Hematopoietic multipotent progenitor cell treated with erythropoietin and hydrocortisone succinate and interleukin-3 and kit ligand, for 17 days (in vitro differentiated cells): ENCODE measurements at regions not wholly inside any gene's neighbourhood (a gene's known extent, or its start where the extent isn't known, plus 50 kb on each side); places are given as distances from the start of the nearest gene placed in this dataset.
A peak's percentile ranks its signal among the peaks of the same experiment; 100 is the strongest.
"Not testable (repeated sequence)": the region's sequence is repeated elsewhere in the genome, so short reads cannot be mapped to it uniquely, and the experiment has no call there.

ENCODE experiments used
- DNase-seq: peaks from one replicate; pipeline ENCODE4 v3.0.0-alpha.2; 2015; ENCODE audit warnings: low spot score

DNA sequence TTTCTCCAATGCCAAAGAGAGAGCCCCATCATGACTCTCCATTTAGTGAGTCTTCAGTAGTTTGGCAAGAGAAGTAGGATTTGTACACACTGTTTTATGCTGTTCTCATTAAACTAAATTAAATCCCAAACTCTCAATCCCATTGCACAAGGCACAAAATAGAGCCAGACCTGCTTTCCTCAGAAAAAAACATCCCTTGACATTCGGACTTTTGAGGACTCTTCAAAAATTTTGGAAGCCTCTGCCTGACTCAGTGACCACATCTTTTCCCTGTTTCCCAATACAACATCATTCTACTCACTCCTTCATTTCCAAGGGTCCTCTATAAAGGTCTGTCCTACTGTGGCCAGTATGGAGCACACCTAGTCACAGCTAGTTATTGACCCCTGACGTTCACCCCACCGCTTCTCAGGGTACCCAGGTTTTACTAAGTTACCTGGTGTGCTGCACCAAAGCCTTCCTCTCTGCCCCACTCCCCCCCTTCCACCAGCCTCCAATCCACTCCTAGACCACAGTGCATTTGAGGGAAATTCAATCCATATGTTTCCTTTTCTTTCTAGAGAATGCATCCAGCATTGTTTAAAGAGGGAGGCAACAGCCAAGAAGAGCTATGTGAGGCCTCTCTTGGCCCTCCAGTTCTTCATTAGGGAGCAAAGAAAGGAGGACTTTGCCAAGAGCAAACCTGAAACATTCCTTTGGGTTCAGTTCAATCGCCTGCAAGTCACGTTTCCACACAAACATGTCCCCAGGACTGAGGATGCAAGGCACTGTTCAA, 428.7 kb downstream of the PLPP3 start:
- DNase-seq = no peak

DNA sequence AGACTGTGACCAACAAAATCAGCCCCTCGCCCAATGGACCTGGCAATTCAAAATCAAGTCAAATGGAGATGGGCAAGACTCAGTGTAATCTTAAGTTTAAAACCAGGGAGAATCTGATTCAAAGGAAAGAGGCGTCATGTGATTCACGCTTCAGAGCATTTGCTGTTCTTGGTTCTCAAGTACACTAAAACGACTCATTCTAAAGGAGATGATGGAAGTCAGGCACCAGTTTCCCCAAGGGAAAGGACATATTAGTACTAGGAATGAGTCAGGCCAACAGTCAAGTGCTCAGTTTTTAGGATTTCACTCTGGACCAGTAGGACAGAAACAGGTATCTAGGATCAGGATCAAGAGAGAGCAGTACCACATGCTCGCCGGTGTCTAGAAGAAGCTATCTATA, 429.6 kb downstream of the PLPP3 start:
- DNase-seq = no peak

DNA sequence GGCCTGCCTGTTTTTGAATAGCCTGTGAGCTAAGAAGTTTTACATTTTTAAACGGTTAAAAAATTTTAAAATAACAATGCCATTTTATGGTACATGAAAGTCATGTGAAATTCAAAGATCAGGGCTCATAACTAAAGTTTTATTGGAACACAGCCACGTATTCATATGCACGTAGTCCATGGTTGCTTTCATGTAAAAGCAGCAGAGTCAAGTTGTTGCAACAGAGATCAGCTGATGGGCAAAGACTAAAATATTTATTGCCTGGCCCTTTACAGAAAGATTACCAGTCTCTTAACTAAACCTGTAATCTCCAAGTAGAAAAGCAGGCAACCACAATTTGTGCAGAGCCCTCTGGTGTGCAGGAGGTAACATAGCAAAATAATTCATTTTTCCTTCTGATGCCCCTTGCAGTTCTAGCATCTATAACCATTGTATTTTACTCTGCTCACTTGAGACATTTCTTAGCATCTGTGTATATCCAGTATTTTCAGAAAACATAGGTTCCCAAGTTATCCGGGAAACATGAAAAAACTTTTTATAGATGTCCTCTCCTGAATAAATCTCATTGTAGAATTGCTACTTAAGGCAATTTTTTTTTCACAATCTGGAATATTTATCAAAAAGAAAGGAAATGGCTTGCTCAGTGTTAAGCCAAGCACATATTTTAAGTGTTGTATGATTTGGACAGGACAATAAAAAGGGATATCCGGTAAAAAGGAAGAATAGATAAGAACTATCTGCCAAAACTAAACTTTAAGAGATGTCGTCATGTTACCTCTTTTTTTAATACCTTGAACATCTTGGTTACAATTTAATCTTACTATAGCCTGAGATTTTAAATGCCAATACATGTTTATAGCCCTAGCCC, 430.8 kb downstream of the PLPP3 start:
- no peak for DNase-seq

DNA sequence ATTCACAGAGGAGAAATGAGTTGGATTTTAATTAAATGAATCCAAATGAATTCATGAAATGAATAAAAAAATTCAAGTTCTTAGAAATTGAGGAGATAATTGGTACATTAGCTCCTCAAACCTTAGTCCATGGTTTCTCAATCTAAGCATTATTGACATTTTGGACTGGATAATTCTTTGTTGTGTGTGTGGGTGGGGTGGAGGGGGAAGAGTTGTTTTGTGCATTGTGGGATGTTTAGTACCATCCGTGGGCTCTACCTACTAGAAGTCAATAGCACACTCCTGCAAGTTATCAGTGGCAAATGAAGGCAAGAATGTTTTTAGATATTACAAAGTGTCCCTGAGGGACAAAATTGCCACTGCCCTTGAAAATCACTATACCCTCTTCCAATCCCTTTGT, 431.9 kb downstream of the PLPP3 start:
- DNase-seq = no peak

DNA sequence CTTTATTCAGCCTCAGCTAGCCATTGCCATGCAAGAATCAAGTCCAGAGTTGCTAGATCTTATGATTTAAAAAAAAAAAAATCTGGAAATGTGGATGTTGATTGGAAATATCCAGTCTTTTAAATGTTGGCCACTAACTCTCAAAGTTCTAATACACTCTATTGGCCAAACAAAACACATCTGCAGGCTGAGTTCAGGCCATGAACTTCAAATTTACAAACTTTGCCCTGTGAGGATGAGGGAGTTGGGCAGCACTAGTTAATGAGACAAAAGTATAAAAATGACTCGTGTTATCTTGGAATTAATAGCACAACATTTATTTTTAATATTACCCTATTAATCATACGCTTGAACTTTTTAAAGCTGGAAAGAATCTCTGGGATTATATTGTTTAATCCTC, 432.3 kb downstream of the PLPP3 start:
- DNase-seq = no peak

DNA sequence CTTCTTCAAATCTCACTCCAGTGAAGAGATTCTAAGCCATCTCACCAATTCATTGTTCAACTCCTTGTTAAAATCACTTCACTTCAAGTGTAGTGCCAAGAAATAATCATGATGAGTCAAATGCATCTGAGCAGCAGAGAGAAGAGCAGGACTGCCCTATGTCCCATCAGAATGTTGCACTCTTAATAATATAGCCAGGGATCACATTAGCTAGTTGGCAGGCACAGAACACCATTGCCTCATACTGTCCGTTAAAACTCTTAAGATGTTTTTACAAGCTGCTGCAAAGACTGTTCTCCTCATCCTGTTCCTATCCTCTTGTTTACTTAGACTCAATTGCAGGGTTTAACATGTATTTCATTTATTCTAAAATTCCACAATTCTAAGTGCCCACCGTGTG, 432.9 kb downstream of the PLPP3 start:
- no peak for DNase-seq

DNA sequence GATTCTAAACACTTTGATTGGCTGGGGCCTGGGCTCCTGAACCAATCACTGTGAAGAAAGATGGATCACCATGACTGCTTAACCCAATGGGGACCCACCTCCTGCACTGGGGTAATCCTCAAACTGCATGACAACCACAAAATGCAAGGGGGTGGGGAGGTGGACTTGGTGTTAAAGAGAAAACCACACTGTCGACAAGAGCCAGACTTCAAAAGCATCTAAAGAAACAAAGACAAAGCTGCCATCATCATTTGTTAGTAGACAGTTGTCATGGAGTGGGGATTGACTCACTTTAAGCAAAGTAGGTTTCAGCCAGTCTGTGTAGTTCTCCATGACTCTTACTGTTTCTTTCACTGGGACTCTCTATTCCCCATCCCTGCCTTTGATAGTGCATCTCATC, 433.8 kb downstream of the PLPP3 start:
- no peak for DNase-seq

DNA sequence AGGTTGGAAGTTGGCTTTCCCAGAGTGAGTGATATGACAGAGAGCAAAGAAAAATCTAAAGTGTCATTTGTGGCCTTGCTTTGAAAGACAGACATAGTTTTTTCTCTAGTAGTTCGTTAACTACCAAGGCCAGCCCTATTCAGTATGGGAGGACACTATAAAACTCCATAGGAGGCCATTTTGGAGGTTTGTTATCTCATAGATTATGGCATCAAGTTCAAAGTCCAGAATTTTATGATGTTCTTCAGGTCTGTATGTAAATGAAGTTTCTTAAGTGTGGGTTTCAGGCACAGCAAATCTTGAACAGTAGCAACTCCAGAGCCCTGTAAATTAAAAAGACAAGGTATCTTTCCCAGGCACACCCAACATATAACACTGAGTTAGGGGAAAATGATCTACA, 437.1 kb downstream of the PLPP3 start:
- no peak for DNase-seq

DNA sequence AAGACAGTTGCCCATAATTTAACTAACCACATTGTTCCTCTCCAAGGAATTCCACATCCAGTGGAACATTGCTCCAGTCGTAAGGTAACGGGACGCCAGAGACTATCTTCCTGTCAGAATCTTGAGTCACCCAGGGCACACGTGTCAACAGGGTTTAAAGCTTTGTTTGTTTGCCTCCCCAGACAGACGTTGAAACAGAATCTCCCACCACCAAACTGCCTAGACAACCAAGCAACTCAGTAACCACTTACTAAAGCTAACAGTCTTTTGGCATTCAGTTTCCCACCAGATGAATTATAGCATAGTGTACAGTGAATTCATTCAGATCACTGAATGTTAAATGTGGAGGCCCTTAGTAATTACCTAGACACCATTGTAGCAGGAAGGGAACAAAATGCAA, 439.5 kb downstream of the PLPP3 start:
- DNase-seq = no peak

DNA sequence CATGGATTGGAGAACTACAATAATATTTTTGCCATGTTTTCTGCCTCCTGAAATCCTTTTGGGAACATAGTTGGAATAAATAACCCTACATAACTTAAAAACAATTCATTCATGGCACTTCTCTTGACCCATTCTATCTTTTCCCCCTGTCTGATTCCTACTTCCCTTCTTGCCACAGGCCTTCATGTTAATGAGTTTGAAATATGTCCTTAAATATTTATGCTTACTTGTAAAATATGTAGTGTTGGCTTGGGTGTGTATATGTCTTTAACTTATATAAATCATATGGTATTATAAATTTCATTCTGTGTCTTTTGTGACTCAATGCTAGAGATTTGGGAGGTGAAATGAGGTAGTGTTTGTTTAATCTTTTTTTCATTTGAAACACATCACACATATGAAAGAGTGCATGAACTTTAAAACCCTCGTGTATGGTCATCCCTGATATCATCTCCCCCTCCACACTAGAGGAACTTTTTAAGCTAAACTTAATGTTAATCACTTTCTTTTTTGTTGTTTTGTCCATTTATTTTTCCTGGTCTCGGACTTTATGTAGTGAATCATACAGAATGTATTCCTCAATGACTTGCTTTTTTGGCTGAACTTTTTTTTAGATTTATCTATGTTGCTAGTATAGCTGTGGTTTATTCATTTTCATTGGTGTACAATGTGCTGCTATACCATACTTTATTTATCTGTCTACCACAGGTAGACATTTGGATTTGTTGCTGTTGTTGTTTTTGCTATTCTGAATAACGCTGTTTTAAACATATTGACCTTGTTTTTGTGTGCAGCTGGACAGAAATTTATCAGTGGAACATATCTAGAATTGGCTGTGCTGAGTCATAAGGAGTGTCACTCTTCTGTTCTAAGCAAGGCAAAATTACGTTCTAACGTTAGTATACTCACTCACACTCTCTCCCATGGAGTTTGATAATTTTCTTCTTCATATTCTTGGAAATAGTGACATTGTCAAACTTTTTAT, 441.6 kb downstream of the PLPP3 start:
- no peak for DNase-seq

DNA sequence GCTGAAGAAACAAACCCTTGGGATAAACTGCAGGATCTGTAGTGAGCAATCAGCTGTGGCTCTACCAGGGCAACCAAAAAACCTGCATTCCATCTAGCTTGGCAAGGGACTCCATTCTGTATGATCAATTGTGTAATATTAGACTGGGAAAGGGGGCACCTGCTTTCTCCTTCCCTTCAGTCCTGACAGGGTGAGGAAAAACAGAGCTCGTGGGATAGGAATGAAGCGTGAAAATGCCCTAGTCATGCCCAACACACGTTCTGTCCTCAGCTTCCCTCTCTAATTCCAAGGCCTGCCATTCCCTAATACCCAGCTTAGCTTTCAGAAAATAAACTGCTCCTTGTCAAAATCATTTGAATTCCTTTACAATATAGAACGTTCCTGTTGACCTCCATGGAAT, 442.3 kb downstream of the PLPP3 start:
- no peak for DNase-seq

DNA sequence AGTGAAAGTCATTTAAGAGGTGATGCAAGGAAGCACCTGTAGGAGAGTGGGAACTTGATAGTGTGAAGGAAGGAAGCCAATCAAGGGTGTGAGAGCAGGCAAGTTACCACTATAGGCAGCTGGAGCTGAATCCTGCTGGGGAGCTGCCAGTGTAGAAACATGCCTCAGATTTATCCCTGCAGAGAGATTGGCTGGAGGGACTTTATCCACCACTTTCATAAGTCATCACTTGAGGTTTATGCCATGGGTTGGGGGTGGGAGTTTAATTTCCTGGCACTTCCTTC, 443.6 kb downstream of the PLPP3 start:
- no peak for DNase-seq

DNA sequence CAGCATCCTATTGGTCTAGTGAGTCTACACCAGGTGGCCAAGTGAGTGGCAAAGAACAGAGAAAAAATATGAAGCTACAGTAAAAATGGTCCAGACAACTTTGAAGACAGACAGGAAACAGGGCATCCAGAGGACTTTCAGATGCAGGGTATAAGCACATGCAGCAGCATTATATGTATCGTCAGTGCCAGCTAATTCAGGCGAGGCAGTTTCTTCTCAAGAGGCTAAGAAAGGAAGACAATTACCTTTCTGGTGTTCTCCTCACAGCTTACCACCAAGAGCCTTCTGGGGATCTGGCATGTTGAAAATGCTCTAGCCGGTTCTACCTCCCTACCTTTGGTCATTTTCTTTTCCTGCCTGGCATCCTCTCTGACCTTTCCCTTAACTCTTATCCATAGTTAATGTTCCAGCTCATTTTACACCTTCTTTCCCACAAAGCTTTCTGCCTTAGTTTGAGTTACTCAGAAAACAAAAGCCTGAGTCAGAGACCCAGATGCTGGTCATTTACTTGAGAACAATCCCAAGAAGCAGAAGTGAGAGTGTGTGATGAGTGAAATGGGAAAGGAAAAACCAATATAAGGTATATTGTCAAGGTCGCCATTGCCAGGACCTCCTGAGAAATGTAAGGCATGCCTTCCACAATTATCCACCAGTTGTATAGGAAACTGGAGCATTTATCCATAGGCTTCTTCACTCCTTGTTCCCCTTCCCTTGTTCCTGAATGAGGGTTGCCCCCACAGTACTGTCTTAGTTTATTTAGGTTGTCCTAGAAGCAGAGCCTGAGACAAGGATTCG, 444.1 kb downstream of the PLPP3 start:
- DNase-seq = no peak

DNA sequence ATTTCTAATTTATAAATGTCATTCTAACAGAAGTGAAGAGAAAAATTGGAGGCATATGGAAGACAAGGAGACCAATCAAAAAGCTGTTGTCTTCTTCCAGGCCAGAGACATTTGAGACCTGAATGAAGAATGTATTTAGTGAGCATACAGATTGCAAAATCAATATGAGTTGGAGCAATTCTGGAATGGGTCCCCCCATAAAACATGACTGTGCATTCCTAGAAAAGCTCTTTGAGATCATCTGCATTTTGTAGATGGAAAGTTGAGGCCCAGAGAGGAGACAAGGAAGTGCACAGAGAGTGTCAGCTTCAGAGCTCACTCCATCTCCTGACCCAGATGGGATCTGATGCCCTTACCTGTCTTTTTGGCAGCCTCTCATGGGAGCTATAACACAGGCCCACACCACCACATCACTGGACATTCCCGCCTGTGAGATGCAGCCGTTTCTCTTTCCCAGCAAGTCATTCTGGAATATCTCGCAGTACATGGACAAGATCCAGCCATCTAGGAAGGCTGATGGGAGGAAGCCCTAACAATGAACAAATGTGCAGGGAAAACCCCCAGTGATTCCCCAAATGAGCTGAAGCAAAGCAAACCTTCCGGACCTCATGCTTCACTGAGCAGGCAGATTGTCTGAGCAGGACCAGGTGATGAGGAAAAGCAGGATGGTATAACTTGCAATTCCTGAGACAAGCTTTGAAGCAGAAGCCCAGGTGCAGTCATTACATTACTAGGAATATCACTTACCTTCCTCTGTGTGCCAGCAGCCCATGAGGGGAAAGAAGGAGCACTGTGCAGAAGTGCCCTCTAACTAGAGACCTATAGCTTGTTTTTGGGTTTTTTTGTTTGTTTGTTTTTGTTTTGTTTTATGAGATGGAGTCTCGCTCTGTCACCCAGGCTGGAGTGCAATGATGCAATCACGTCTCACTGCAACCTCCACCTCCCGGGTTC, 445.6 kb downstream of the PLPP3 start:
- no peak for DNase-seq

DNA sequence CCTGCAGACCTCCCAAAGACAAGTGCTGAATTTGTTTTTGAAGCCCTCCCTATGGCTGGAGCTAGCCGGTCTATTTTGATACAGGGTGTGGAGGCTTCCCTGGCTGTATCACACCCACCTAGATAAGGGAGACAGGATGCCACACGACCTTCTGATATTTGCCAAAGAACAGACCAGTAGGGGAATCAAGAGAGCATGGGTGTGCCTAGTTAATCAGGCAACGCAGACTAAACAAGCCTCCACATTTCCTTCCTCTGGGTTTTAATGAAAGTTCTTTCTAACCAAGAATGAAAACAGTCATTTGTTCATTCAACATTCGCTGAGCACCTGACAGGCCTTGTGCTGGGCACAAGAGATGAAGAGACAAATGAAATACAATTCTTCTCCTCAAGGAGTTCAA, 446.8 kb downstream of the PLPP3 start:
- DNase-seq = peak; percentile 9

DNA sequence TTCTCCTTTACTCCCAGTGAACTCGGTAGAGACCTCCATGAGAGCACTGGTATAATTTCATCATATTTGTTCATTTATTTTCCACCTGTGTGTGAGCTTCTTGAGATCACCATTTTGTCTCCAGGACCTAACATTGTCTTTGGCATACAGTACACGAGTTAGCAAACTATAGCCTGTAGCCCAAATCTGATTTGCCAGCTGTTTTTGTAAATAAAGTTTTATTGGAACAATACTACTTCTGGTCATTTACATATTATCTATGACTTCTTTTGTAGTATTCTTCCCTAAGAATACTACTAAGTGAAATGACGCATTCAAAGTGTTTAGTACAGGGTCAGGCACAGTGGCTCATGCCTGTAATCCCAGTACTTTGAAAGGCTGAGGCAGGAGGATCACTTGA, 449.5 kb downstream of the PLPP3 start:
- DNase-seq = no peak

DNA sequence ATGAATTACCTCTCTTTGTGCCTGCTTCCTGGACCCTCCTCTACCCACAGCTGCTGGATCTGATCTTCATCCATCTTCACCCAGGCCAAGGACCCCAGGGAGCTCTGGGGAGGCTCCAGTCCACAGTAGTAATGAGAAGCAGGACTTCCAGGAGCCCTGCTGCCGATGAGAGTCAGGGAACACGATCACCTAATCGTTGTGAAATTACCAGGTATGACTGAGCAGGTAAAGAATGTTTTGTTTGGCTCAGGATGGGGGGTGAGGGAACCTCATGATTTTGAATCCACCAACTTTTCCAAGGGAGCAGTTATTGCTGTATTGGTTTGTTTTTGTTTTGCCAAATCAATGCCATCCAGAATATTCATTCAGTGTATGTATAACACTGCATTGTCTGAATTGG, 454.0 kb downstream of the PLPP3 start:
- DNase-seq = no peak

DNA sequence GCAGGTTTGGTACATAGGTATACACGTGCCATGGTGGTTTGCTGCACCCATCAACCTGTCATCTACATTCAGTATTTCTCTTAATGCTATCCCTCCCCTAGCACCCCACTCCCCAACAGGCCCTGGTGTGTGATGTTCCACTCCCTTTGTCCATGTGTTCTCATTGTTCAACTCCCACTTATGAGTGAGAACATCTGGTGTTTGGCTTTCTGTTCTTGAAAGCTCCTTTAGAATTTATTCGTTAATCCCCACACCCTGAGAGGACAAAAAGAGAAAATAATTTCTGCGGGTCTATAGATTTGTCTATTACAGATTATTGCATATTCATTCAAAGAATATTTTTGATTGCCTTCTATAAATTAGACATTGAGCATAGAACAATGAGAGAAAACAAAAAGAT, 455.5 kb downstream of the PLPP3 start:
- DNase-seq = no peak

DNA sequence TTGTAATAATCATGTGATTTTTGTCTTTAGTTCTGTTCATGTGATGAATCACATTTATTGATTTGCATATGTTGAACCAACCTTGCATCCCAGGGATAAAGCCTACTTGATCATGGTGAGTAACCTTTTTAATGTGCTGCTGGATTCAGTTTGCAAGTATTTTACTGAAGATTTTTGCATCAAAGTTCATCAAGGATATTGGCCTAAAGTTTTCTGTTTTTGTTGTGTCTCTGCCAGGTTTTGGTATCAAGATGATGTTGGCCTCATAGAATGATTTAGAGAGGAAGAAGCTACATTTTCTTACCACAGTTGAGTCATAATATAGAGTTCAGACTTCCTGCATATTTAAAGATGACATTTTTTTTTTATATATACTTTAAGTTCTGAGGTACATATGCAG, 455.9 kb downstream of the PLPP3 start:
- no peak for DNase-seq

DNA sequence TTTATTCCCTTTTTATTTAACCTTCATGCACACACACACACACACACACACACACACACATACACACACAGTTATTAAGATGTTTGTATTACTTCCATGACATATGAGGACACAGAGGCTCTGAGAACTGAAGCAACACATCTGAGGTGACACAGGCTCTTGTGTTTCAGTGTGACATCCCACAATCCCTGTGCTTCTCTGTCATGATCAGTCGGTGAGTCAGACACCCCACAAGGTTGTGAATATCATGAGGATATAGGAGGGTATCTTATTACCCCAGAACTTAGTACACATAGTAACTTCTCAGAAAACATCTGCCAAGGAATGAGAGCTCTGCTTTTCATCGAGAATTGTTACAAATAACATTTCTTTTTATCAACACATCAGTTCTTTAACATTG, 459.3 kb downstream of the PLPP3 start:
- no peak for DNase-seq

DNA sequence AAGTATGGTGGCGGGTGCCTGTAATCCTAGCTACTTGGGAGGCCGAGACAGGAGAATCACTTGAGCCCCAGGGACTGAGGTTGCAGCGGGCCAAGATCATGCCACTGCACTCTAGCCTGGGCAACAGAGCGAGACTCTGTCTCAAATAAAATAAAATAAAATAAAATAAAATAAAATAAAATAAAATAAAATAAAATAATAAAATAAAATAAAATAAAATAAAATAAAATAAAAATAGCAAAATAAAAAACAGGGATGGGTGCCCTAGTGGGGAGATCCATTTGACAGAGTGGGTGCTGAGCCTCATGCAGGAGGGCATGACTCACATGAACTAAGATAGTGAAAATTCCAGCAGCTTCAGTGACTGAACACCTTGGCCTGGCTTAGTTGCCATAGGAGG, 460.7 kb downstream of the PLPP3 start:
- not testable (repeated sequence) for DNase-seq
